CD4-positive, alpha-beta T cell treated with Interleukin-6 at 100 ng/mL for 8 hours (primary cell): ENCODE measurements at regions not wholly inside any gene's neighbourhood (a gene's known extent, or its start where the extent isn't known, plus 50 kb on each side); places are given as distances from the start of the nearest gene placed in this dataset.
"Not testable (repeated sequence)": the region's sequence is repeated elsewhere in the genome, so short reads cannot be mapped to it uniquely, and the experiment has no call there.

Source experiments
- DNase-seq: peaks from one replicate; pipeline ENCODE4 v3.0.0-alpha.2; 2020; ENCODE audit warnings: mixed read lengths, low spot score

- peak; percentile 6 for DNase-seq
These were observed 63.0 kb downstream of the CYP4A11 start for GRCh38 chr1:46878173-46878782.

- not testable (repeated sequence) for DNase-seq
These were observed 65.2 kb downstream of the CYP4A11 start for GRCh38 chr1:46876093-46876492.
